GM12878 (cell line): ENCODE measurements at regions not wholly inside any gene's neighbourhood (a gene's known extent, or its start where the extent isn't known, plus 50 kb on each side); places are given as distances from the start of the nearest gene placed in this dataset.

ENCODE experiments used
- ATAC-seq: fragments of 200-7000 bp; cut with Tn5 transposase; 3 replicates; pipeline ENCODE4 v1.9.1; 2020; ENCODE audit warnings: mild to moderate bottlenecking, moderate library complexity
- BruUV-seq: library from RNA; stranded (reverse); fragments of 400-500 nt; replicated peaks from 2 replicates; lab custom pipeline; 2021; lab: Mats Ljungman, UMichigan
- CTCF ChIA-PET: fragments of 300-600 bp; sonication (Branson Sonifier 250); formaldehyde crosslinking; extraction: SDS; loops from one replicate; lab custom pipeline; 2021; ENCODE audit warnings: inconsistent platforms; lab: Yijun Ruan, JAX
- POLR2A ChIA-PET: fragments of 350-600 bp; formaldehyde crosslinking; extraction: SDS; loops from one replicate; lab custom pipeline; 2021; ENCODE audit warnings: inconsistent platforms; lab: Charles Lee
- RAD21 ChIA-PET: fragments of 300-600 bp; sonication (Branson Sonifier 250); formaldehyde crosslinking; loops from one replicate; lab custom pipeline; 2023; ENCODE audit warnings: antibody characterized with exemption; ENCODE audit not compliant: unreplicated experiment; lab: Charles Lee
- SMC1A ChIA-PET: fragments of 300-600 bp; sonication (Branson Sonifier 250); formaldehyde crosslinking; loops from one replicate; lab custom pipeline; 2023; ENCODE audit not compliant: unreplicated experiment, uncharacterized antibody; lab: Charles Lee
- DNase-seq: peaks from one replicate; pipeline ENCODE4 v3.0.0-alpha.2; 2011; ENCODE audit warnings: low read depth, low spot score
- FAIRE-seq: peaks from 3 replicates; lab custom pipeline; 2011; peaks lifted over from hg19 to GRCh38; lab: Jason Lieb, UNC
- H2AFZ ChIP-seq: 2 replicates; pipeline ENCODE4 v1.6.0; 2011; ENCODE audit warnings: low read depth, low read length, control low read depth; ENCODE audit not compliant: control insufficient read depth
- H3K27ac ChIP-seq: 2 replicates; pipeline ENCODE4 v1.5.1; 2011; ENCODE audit warnings: control low read depth; ENCODE audit not compliant: control insufficient read depth, insufficient read depth
- H3K27me3 ChIP-seq, 2 experiments: replicated peaks in 1 of 2; 2 replicates each; pipeline versions ENCODE4 v1.6.0 to v1.6.1; 2011; ENCODE audit warnings: low read length in 1 of 2; ENCODE audit not compliant: control insufficient read depth in 2 of 2, insufficient read depth in 2 of 2
- H3K36me3 ChIP-seq, 2 experiments: 2 replicates each; pipeline ENCODE4 v1.5.1; 2011; ENCODE audit warnings: low read length in 1 of 2; ENCODE audit not compliant: control insufficient read depth in 2 of 2, insufficient read depth in 2 of 2
- H3K4me1 ChIP-seq: 2 replicates; pipeline ENCODE4 v1.6.1; 2011; ENCODE audit warnings: mild to moderate bottlenecking, low read length, moderate library complexity, mixed read lengths; ENCODE audit not compliant: control insufficient read depth, insufficient read depth
- H3K4me2 ChIP-seq: 2 replicates; pipeline ENCODE4 v1.6.0; 2011; ENCODE audit warnings: control low read depth; ENCODE audit not compliant: control insufficient read depth, insufficient read depth
- H3K4me3 ChIP-seq: fragments of 200-600 bp; sonication (generic); 2 replicates; pipeline ENCODE4 v1.5.1; 2016
- H3K79me2 ChIP-seq: 2 replicates; pipeline ENCODE4 v1.6.0; 2011; ENCODE audit warnings: low read length; ENCODE audit not compliant: control insufficient read depth, insufficient read depth
- H3K9ac ChIP-seq: 2 replicates; pipeline ENCODE4 v1.8.0; 2011; ENCODE audit warnings: low read length, control low read depth, mixed read lengths; ENCODE audit not compliant: control insufficient read depth, insufficient read depth
- H3K9me3 ChIP-seq: replicated peaks from 3 replicates; pipeline ENCODE4 v1.5.1; 2011; ENCODE audit warnings: mild to moderate bottlenecking, low read length; ENCODE audit not compliant: control insufficient read depth, insufficient read depth
- H4K20me1 ChIP-seq: 2 replicates; pipeline ENCODE4 v1.6.0; 2011; ENCODE audit not compliant: control insufficient read depth, insufficient read depth
- ESRRA ChIP-seq: IDR thresholded peaks from 2 replicates; pipeline ENCODE4 v1.6.1; 2012; ENCODE audit warnings: mild to moderate bottlenecking, low read length, improper control_type of control experiment
- IRF4 ChIP-seq: IDR thresholded peaks from 2 replicates; pipeline ENCODE4 v1.6.1; 2011; ENCODE audit warnings: low read depth, low read length
- MYC ChIP-seq: IDR thresholded peaks from 2 replicates; pipeline ENCODE4 v1.6.1; 2011; ENCODE audit warnings: mild to moderate bottlenecking, low read length, moderate library complexity, inconsistent platforms; ENCODE audit not compliant: insufficient read depth, insufficient replicate concordance, insufficient read length, severe bottlenecking
- TAF1 ChIP-seq: IDR thresholded peaks from 2 replicates; pipeline ENCODE4 v1.6.1; 2011; ENCODE audit warnings: mild to moderate bottlenecking, low read depth, low read length, borderline replicate concordance
- ZNF24 ChIP-seq: fragments of 450-650 bp; IDR thresholded peaks from 2 replicates; pipeline ENCODE4 v1.6.1; 2017; ENCODE audit warnings: antibody characterized with exemption, mild to moderate bottlenecking
- WGBS: methylation state at CpG from one replicate; pipeline ENCODE4 v1.1.6; 2016; ENCODE audit warnings: low lambda C conversion rate; ENCODE audit not compliant: insufficient replicate concordance, insufficient coverage; ENCODE audit errors: missing lambda C conversion rate; 5-methylcytosine and 5-hydroxymethylcytosine counted together
- in situ Hi-C: fragments of 300-500 bp; cut with MboI; formaldehyde crosslinking; loops from 9 replicates; pipeline ENCODE4 v1.14.3; 2018; ENCODE audit warnings: mixed read lengths
- intact Hi-C: fragments of 100-400 bp; cut with micrococcal nuclease; formaldehyde crosslinking; loops from one replicate; pipeline ENCODE4 v1.14.2; 2022; ENCODE audit not compliant: unreplicated experiment
- TF ChIP-seq, protein P1 (sequence below): fragments of 450-650 bp; IDR thresholded peaks from 2 replicates; pipeline ENCODE4 v1.6.1; 2017; ENCODE audit warnings: borderline replicate concordance

DNA sequence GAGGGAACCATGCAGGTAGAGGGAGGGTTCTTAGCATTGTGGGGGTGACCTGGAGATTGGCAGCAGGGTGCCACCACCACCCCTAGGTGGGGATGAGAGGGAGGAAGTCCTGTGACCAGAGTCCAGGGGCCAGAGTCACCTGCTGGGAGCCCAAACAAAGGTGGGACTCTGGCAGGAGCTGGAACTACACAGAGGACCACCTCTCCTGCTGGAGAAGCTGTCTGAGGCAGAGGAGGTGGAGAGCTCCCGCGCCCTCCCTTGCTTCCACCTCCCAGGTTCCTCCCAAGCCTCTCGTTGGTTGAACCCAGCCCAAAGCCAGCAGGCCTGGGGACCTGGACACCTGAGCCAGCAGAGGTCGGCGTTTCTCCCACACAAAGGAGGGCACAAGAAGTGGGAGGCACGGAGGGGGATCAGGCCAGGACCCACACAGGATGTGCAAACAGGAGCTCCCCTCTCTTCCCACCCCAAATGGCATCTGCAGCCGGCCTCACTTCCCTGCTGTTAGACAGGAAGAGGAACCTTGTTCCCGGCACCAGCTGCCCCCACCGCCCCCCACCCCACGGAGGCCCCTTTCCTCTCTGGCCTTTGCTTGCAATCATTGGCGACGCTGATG, 154.6 kb downstream of the SEC14L1 start:
- no TSS peak for BruUV-seq
- no peak overlapping the region for H3K4me3 ChIP-seq
- H3K27me3 ChIP-seq, result no peaks in the 10 kb centered on the region
- H3K79me2 ChIP-seq, result no peaks in the 10 kb centered on the region
- no peak overlapping the region for H2AFZ ChIP-seq
- CTCF ChIA-PET, result no interaction called here
- H3K36me3 ChIP-seq, result peaks cover 0 to 2% of the 10 kb centered on the region in 2 experiments; a peak in 2 of 4 replicates
- H3K4me1 ChIP-seq, result no peaks in the 10 kb centered on the region
- in situ Hi-C loops, result no loop called here
- no peak overlapping the region for H3K4me2 ChIP-seq
- no peak for TF ChIP-seq ZNF24
- TF ChIP-seq TAF1, result no peak
- no peak for TF ChIP-seq IRF4
- TF ChIP-seq MYC, result no peak
- TF ChIP-seq, protein P1, sequence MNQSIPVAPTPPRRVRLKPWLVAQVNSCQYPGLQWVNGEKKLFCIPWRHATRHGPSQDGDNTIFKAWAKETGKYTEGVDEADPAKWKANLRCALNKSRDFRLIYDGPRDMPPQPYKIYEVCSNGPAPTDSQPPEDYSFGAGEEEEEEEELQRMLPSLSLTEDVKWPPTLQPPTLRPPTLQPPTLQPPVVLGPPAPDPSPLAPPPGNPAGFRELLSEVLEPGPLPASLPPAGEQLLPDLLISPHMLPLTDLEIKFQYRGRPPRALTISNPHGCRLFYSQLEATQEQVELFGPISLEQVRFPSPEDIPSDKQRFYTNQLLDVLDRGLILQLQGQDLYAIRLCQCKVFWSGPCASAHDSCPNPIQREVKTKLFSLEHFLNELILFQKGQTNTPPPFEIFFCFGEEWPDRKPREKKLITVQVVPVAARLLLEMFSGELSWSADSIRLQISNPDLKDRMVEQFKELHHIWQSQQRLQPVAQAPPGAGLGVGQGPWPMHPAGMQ, result no peak
- TF ChIP-seq ESRRA, result no peak
- TF ChIP-seq, all 136 proteins: peak for 0
- ATAC-seq (no peak), FAIRE-seq (no peak), DNase-seq (no peak)
- no peaks in the 10 kb centered on the region for H3K9me3 ChIP-seq
- intact Hi-C loops, result no loop called here
- H3K9ac ChIP-seq, result no peak overlapping the region
- no peak overlapping the region for H3K27ac ChIP-seq
- SMC1A ChIA-PET, result no interaction called here
- 65% methylated on average over 12 of the region's 12 CpGs for WGBS
- peaks cover 4% of the 10 kb centered on the region for H4K20me1 ChIP-seq
- POLR2A ChIA-PET, result no interaction called here
- RAD21 ChIA-PET, result no interaction called here
